HG03066 (cell line): ENCODE measurements at regions not wholly inside any gene's neighbourhood (a gene's known extent, or its start where the extent isn't known, plus 50 kb on each side); places are given as distances from the start of the nearest gene placed in this dataset.
"Not testable (repeated sequence)": the region's sequence is repeated elsewhere in the genome, so short reads cannot be mapped to it uniquely, and the experiment has no call there.

Experiments used
- ATAC-seq: cut with Tn5 transposase; IDR thresholded peaks from one replicate; pipeline ENCODE4 v1.9.1; 2021; ENCODE audit warnings: low read depth; ENCODE audit not compliant: unreplicated experiment

GRCh38 chr1:3989465-3989864, 89.4 kb upstream of the C1orf174 start:
- no peak for ATAC-seq

- ATAC-seq = no peak
Measured at GRCh38 chr1:3992103-3992556, 92.1 kb upstream of the C1orf174 start.

- ATAC-seq = no peak
Measured at GRCh38 chr1:3992746-3993145, 92.7 kb upstream of the C1orf174 start.

GRCh38 chr1:3993619-3994375, 93.7 kb upstream of the C1orf174 start:
- ATAC-seq = no peak

DNA sequence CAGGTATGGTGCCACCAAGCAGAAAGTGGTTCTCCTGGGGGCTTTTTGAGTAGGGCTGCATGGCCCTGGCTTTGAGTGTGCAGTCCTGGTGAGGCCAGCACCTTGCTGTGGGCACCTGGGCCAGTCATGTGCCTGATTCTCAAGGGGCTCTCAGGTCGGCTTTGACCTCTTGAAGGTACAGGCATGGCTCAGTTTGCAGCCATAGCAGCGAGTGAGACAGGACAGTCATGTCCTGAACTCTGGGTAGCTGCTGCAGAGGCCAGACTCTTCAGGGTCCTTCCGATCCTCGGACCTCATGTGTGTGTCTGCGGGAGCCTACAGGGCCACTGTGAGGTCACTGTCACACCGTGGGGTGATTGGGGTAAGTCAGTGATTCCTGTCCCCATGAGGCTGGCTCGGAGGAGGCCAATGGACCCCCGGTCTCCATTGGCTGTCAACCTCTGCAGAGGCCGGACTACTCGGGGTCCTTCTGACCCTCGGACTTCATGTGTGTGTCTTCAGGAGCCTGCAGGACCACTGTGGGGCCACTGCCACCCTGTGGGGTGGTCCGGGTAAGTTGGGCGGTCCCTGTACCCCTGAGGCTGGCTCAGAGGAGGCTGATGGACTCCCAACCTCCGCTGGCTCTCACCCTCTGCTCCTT, 95.2 kb upstream of the C1orf174 start:
- ATAC-seq = no peak

DNA sequence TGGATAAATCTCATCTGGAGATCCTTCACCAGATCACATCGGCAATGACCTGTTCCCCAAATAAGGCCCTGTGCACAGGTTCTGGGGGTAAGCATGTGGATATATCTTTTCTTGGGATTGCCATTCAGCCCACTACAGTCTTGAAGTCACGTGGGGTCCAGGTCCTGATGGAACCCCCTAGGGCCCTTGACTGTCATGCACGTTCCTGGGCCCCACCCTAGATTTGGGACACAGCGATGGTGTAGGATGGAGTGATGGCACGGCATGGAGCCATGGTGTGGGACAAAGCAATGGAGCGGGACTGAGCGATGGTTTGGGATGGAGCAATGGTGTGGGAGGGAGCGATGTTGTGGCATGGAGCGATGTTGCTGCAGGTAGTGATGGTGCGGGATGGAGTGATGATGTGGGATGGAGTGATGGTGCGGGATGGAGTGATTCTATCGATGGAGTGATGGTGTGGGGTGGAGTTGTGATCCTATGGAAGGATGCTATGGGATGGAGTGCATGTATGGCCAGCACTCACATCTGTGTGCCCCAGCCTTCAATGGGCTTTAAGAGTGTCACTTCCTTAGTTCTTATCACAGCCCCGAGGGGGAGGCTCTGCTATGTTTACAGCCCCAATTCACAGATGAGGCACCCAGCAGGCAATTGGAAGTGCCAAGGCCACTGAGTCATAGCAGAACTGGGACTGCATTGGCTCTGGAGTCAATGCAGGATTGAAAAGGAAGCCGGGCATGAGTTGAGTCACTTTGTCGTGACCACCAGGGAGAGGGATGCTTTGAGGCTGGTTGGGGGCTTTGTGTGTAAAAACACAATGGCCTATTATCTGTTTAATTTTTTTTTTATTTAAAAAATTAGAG, 97.0 kb upstream of the C1orf174 start:
- no peak for ATAC-seq

DNA sequence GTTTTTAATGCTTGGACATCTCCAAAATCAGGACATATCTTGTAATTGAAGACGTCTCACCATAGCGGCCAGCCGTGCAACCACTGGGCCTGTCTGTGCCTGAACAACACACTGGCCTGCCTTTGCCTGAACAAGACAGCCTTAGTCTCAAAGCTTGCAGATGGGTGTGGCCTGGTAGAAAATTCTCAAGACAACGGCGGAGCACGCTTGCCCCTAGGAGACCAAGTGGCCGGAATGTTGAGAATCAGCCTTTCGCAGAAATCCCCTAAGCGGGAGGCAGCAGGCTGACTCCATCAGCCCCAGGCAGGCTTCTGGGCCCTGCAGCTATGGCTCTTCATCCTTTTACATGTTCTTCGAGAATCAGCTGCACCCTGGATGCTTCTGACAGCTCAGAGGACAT, 98.0 kb upstream of the C1orf174 start:
- ATAC-seq = no peak

- not testable (repeated sequence) for ATAC-seq
Measured at GRCh38 chr1:3999514-3999913, 99.4 kb upstream of the C1orf174 start.

DNA sequence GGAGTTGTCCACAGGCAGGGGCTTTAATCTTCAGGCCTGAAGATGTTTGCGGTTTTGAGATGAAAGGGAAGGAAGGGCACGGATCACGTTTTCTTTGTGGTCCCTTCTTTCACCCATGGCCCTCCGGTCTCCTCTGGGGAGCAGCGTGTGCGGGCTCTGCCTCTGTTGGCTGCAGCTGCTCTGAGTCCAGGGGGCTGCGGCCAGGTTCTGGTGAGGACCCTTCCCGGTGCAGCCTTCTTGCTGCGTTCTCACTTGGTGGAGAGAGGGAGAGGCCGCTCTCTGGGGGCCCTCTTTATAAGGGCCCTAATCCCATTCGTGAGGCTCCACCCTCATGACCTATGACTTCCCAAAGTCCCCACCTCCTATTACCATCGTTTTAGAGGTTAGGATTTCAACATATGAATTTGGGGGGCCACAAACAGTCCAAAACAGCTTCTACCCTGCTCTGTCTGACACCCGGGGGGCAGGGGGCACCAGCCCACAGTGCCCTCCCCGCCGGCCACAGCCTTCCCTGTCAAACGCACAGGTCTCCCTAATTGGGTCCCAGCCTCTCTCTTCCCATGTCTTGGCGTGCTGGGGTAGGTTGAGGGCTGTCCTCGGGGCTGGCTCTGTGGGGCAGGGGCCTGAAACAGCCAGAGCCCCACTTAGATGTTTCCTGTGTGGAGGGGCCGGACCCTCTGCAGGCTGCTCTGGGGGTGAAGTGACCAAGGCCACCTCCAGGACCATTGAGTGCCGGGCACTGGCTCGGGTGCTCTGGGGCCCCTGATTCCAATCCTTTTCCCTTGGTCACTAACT, 100.1 kb upstream of the C1orf174 start:
- ATAC-seq = no peak

- ATAC-seq = no peak
Measured at GRCh38 chr1:4000811-4001251, 100.8 kb upstream of the C1orf174 start.

DNA sequence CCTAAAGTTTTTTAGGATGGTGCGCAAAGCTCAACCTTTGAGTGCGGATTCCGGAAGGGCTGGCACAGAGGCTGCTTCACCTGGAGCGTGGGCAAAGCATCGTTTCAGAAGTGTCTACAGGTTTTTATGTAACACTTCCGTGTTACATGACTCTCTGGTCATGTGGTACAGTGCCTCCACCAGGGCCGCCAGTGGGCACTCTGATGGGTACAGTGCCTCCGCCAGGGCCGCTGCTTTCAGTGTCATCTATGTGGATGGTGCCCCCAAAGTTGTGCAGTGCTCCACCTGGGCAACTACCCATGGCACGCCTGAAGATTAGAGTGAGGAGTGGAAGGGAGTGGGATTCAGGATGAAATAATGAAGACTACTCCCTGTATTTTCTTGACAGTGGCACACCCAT, 101.4 kb upstream of the C1orf174 start:
- ATAC-seq = no peak

DNA sequence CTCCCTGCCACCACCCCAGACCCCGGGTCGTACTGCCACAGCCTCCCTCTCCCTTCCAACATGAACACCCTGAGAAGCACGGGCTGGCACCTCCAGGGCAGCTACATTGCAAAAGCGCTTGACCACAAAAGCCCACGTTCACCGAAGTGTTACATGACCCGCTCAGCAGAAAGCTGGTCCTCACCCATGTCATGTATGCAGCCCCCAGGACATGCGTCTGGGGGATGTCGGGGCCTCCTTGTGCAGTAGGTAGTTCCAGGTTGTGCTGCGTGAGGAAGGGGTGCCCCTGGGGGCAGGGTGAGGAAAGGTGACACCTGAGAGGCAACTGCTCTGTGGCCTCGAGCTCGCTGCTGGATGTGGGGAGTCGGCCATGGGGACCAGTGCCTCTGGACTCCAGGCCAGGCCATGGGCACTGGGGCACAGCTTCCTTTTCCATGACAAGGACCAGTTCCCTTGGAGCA, 102.0 kb upstream of the C1orf174 start:
- no peak for ATAC-seq

DNA sequence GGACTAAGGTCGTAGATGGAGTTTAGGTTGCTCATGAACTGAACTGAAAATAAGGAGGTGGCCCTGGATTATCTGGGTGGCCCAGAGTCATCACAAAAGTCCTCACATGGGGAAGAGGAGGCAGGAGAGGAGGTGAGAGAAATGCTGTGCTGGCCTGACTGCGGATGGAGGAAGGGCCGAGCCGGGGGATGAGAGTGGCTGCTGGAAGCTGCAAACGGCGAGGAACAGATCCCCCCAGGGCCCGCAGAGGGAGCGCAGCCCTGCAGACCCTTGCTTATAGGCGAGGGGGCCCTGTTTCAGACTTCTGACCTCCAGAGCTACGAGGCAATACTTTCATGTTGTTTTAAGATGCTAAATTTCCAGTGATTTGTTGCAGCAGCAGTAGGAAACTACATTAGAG, 102.7 kb upstream of the C1orf174 start:
- ATAC-seq = no peak

- ATAC-seq = no peak
Measured at GRCh38 chr1:4003846-4004505, 103.9 kb upstream of the C1orf174 start.

GRCh38 chr1:4004635-4005430, 104.8 kb upstream of the C1orf174 start:
- ATAC-seq = no peak

- no peak for ATAC-seq
Measured at GRCh38 chr1:4005431-4005830, 105.4 kb upstream of the C1orf174 start.

GRCh38 chr1:4006676-4007374, 106.8 kb upstream of the C1orf174 start:
- ATAC-seq = no peak

- ATAC-seq = no peak
Measured at GRCh38 chr1:4010284-4010683, 110.2 kb upstream of the C1orf174 start.
